ENCODE measurements at regions not wholly inside any gene's neighbourhood (a gene's known extent, or its start where the extent isn't known, plus 50 kb on each side); places are given as distances from the start of the nearest gene placed in this dataset.

- peaks cover 21% of the 10 kb centered on the region for H3K36me3 Mint-ChIP-seq
- H3K9me3 Mint-ChIP-seq, result peaks cover 31% of the 10 kb centered on the region
- H3K27ac Mint-ChIP-seq, result no peak overlapping the region
- H3K4me1 Mint-ChIP-seq, result no peaks in the 10 kb centered on the region; the same call in 1 of the 2 replicates
- ATAC-seq, result no peak
- POLR2A ChIA-PET, result no interaction called here
- no peak overlapping the region for H3K4me3 Mint-ChIP-seq
- TF ChIP-seq NFATC4 (CRISPR knock-in tag; IDR thresholded peaks at IDR 0.05), result no peak
- no peak for TF ChIP-seq ZNF138 (CRISPR knock-in tag; conservative IDR thresholded peaks at IDR 0.05)
- TF ChIP-seq ZNF532 (CRISPR knock-in tag; IDR thresholded peaks at IDR 0.05; ENCODE audit: borderline replicate concordance), result no peak
- no peak for TF ChIP-seq ZNF396 (CRISPR knock-in tag; IDR thresholded peaks at IDR 0.05; ENCODE audit: borderline replicate concordance)
- no peak for TF ChIP-seq KAT7 (CRISPR knock-in tag; IDR thresholded peaks at IDR 0.05; ENCODE audit: borderline replicate concordance)
- TF ChIP-seq ATF2 (CRISPR knock-in tag; IDR thresholded peaks at IDR 0.05; ENCODE audit: borderline replicate concordance, low read depth), result no peak
- TF ChIP-seq NR2C2 (CRISPR knock-in tag; IDR thresholded peaks at IDR 0.05), result no peak
- no peak for TF ChIP-seq NR3C1 (CRISPR knock-in tag; conservative IDR thresholded peaks at IDR 0.05; ENCODE audit: low read depth)
- TF ChIP-seq GABPB1 (CRISPR knock-in tag; IDR thresholded peaks at IDR 0.05), result no peak
- TF ChIP-seq IRF1 (CRISPR knock-in tag; IDR thresholded peaks at IDR 0.05), result no peak
- TF ChIP-seq HMGXB4 (CRISPR knock-in tag; IDR thresholded peaks at IDR 0.05), result no peak
- TF ChIP-seq E2F1 (CRISPR knock-in tag; IDR thresholded peaks at IDR 0.05), result no peak
- no peak for TF ChIP-seq JUN (CRISPR knock-in tag; IDR thresholded peaks at IDR 0.05)
- no peak for TF ChIP-seq ZNF232 (CRISPR knock-in tag; IDR thresholded peaks at IDR 0.05)
- no peak for TF ChIP-seq E2F5 (CRISPR knock-in tag; IDR thresholded peaks at IDR 0.05)
- TF ChIP-seq CDX4 (CRISPR knock-in tag; IDR thresholded peaks at IDR 0.05; ENCODE audit: borderline replicate concordance), result no peak
- no peak for TF ChIP-seq MXD4 (CRISPR knock-in tag; IDR thresholded peaks at IDR 0.05; ENCODE audit: borderline replicate concordance)
- no peak for TF ChIP-seq CREB1 (CRISPR knock-in tag; IDR thresholded peaks at IDR 0.05)
- CTCF ChIA-PET, result no interaction called here
- DNase-seq (ENCODE audit: low spot score), result no peak
- H3K27me3 Mint-ChIP-seq (ENCODE audit: low read depth), result no peaks in the 10 kb centered on the region
These were observed 220.2 kb downstream of the ASMT start for GRCh38 chrX:1835056-1835455.
